Naive thymus-derived CD4-positive, alpha-beta T cell (primary cell): ENCODE measurements at regions not wholly inside any gene's neighbourhood (a gene's known extent, or its start where the extent isn't known, plus 50 kb on each side); places are given as distances from the start of the nearest gene placed in this dataset.

ENCODE experiments used
- ATAC-seq: fragments of 150-1000 bp; cut with Tn5 transposase; 2 replicates; pipeline ENCODE4 v1.10.0; 2021; ENCODE audit warnings: mild to moderate bottlenecking, moderate library complexity
- CTCF ChIA-PET: fragments of 350-600 bp; sonication (Branson Sonifier 250); formaldehyde crosslinking; loops from one replicate; lab custom pipeline; 2021; ENCODE audit warnings: antibody characterized with exemption; lab: Charles Lee
- POLR2A ChIA-PET: fragments of 350-600 bp; sonication (Branson Sonifier 250); formaldehyde crosslinking; loops from one replicate; lab custom pipeline; 2021; ENCODE audit warnings: antibody characterized with exemption, inconsistent platforms; lab: Charles Lee
- DNase-seq, 9 donors: peaks; one replicate each; pipeline versions ENCODE4 v3.0.0 to v3.0.0-alpha.2; 2020 to 2022; ENCODE audit warnings: mixed read lengths in 1 of 9
- H3K27ac ChIP-seq: one replicate; pipeline ENCODE4 v1.7.0; 2013; ENCODE audit warnings: mild to moderate bottlenecking, low read depth, low read length, moderate library complexity
- H3K27me3 ChIP-seq, 2 donors: one replicate each; pipeline ENCODE4 v1.7.0; 2013; ENCODE audit warnings: low read length in 2 of 2, mild to moderate bottlenecking in 2 of 2, moderate library complexity in 2 of 2; ENCODE audit not compliant: control insufficient read depth in 2 of 2, insufficient read depth in 2 of 2
- H3K36me3 ChIP-seq, 3 experiments: 1 replicate in 2 of 3; 2 replicates in 1 of 3; pipeline ENCODE4 v1.7.0; 2013; ENCODE audit warnings: low read length in 3 of 3, mild to moderate bottlenecking in 3 of 3, moderate library complexity in 1 of 3; ENCODE audit not compliant: insufficient read depth in 3 of 3, control insufficient read depth in 2 of 3
- H3K4me1 ChIP-seq, 2 donors: one replicate each; pipeline ENCODE4 v1.7.0; 2013; ENCODE audit warnings: low read length in 2 of 2, mild to moderate bottlenecking in 2 of 2, moderate library complexity in 1 of 2; ENCODE audit not compliant: control insufficient read depth in 2 of 2, insufficient read depth in 2 of 2
- H3K4me3 ChIP-seq: 2 replicates; pipeline ENCODE4 v1.7.0; 2013; ENCODE audit warnings: mild to moderate bottlenecking, low read length
- H3K9me3 ChIP-seq, 3 experiments: 1 replicate in 2 of 3; 2 replicates in 1 of 3; pipeline ENCODE4 v1.7.0; 2013; ENCODE audit warnings: low read length in 3 of 3; ENCODE audit not compliant: control insufficient read depth in 2 of 3
- H3K27ac Mint-ChIP-seq, 9 donors: one replicate each; pipeline ENCODE4 v1.8.0; 2020 to 2022; ENCODE audit warnings: mixed read lengths in 9 of 9, mild to moderate bottlenecking in 8 of 9, moderate library complexity in 5 of 9, inconsistent platforms in 2 of 9
- H3K27me3 Mint-ChIP-seq, 5 donors: one replicate each; pipeline ENCODE4 v1.8.0; 2021 to 2022; ENCODE audit warnings: mixed read lengths in 5 of 5, mild to moderate bottlenecking in 1 of 5
- H3K36me3 Mint-ChIP-seq, 5 donors: one replicate each; pipeline ENCODE4 v1.8.0; 2020 to 2022; ENCODE audit warnings: mixed read lengths in 5 of 5, mild to moderate bottlenecking in 3 of 5, inconsistent platforms in 1 of 5
- H3K4me1 Mint-ChIP-seq, 7 donors: one replicate each; pipeline ENCODE4 v1.8.0; 2020 to 2022; ENCODE audit warnings: mixed read lengths in 7 of 7, mild to moderate bottlenecking in 3 of 7, inconsistent platforms in 1 of 7
- H3K4me3 Mint-ChIP-seq, 10 donors: one replicate each; pipeline ENCODE4 v1.8.0; 2020 to 2022; ENCODE audit warnings: mild to moderate bottlenecking in 10 of 10, mixed read lengths in 10 of 10, moderate library complexity in 6 of 10, inconsistent platforms in 2 of 10
- H3K9me3 Mint-ChIP-seq, 11 donors: one replicate each; pipeline ENCODE4 v1.8.0; 2020 to 2022; ENCODE audit warnings: mixed read lengths in 11 of 11, mild to moderate bottlenecking in 4 of 11, inconsistent platforms in 1 of 11, moderate library complexity in 1 of 11
- intact Hi-C, 2 donors: fragments of 100-400 bp; cut with micrococcal nuclease; formaldehyde crosslinking; loops; one replicate each; pipeline ENCODE4 v1.15.1; 2023

GRCh38 chr11:80122211-80122610 lies 681.4 kb upstream of the TENM4 start:
- ATAC-seq, result no peak
- Histone ChIP-seq H3K27ac (no peak overlapping the region), H3K4me1 (no peaks in the 10 kb centered on the region), H3K36me3 (no peaks in the 10 kb centered on the region), H3K4me3 (no peak overlapping the region), H3K27me3 (no peaks in the 10 kb centered on the region), H3K9me3 (no peaks in the 10 kb centered on the region)
- peaks cover 0 to 23% (median 2%) of the 10 kb centered on the region in 11 donors for H3K9me3 Mint-ChIP-seq
- DNase-seq, result no peak
- intact Hi-C loops, result no loop called here
- no peaks in the 10 kb centered on the region for H3K36me3 Mint-ChIP-seq
- H3K27me3 Mint-ChIP-seq, result no peaks in the 10 kb centered on the region
- ChIA-PET POLR2A (no interaction called here), CTCF (no interaction called here)
- H3K4me3 Mint-ChIP-seq, result no peak overlapping the region
- H3K4me1 Mint-ChIP-seq, result no peaks in the 10 kb centered on the region
- H3K27ac Mint-ChIP-seq, result no peak overlapping the region

- intact Hi-C loops, result no loop called here
- CTCF ChIA-PET, result no interaction called here
- POLR2A ChIA-PET, result no interaction called here
Observed at GRCh38 chr11:80118073-80118472, 677.2 kb upstream of the TENM4 start.

GRCh38 chr11:80116796-80117195 lies 676.0 kb upstream of the TENM4 start:
- no peaks in the 10 kb centered on the region for H3K27me3 Mint-ChIP-seq
- CTCF ChIA-PET, result no interaction called here
- H3K4me3 ChIP-seq, result no peak overlapping the region

More at GRCh38 chr11:80118073-80118472, 677.2 kb upstream of the TENM4 start:
- Mint-ChIP-seq H3K27ac (no peak overlapping the region), H3K27me3 (no peaks in the 10 kb centered on the region), H3K36me3 (no peaks in the 10 kb centered on the region), H3K9me3 (peaks cover 0 to 19% (median 7%) of the 10 kb centered on the region in 11 donors), H3K4me1 (no peaks in the 10 kb centered on the region), H3K4me3 (no peak overlapping the region)
- Histone ChIP-seq H3K27me3 (no peaks in the 10 kb centered on the region), H3K4me3 (no peak overlapping the region), H3K27ac (no peak overlapping the region), H3K4me1 (no peaks in the 10 kb centered on the region), H3K36me3 (no peaks in the 10 kb centered on the region), H3K9me3 (no peaks in the 10 kb centered on the region)
- DNase-seq (no peak), ATAC-seq (no peak)

GRCh38 chr11:80109652-80110051 lies 668.8 kb upstream of the TENM4 start:
- H3K27ac Mint-ChIP-seq, result no peak overlapping the region
- no peak overlapping the region for H3K4me3 ChIP-seq
- ATAC-seq, result no peak
- no peaks in the 10 kb centered on the region for H3K9me3 ChIP-seq
- H3K27me3 ChIP-seq, result no peaks in the 10 kb centered on the region
- H3K9me3 Mint-ChIP-seq, result peaks cover 7 to 20% (median 13%) of the 10 kb centered on the region in 11 donors
- no peaks in the 10 kb centered on the region for H3K4me1 ChIP-seq
- no peak overlapping the region for H3K27ac ChIP-seq
- DNase-seq, result no peak
- no peaks in the 10 kb centered on the region for H3K36me3 ChIP-seq
- ChIA-PET CTCF (no interaction called here), POLR2A (no interaction called here)
- H3K36me3 Mint-ChIP-seq, result peaks cover 0 to 4% (median 0%) of the 10 kb centered on the region in 5 donors
- H3K27me3 Mint-ChIP-seq, result peaks cover 0 to 4% (median 0%) of the 10 kb centered on the region in 5 donors
- intact Hi-C loops, result no loop called here
- H3K4me3 Mint-ChIP-seq, result no peak overlapping the region
- no peaks in the 10 kb centered on the region for H3K4me1 Mint-ChIP-seq

More at GRCh38 chr11:80116796-80117195, 676.0 kb upstream of the TENM4 start:
- Histone ChIP-seq H3K27me3 (no peaks in the 10 kb centered on the region), H3K27ac (no peak overlapping the region), H3K4me1 (no peaks in the 10 kb centered on the region), H3K9me3 (no peaks in the 10 kb centered on the region), H3K36me3 (no peaks in the 10 kb centered on the region)
- Mint-ChIP-seq H3K36me3 (no peaks in the 10 kb centered on the region), H3K4me3 (no peak overlapping the region), H3K9me3 (peaks cover 0 to 20% (median 10%) of the 10 kb centered on the region in 11 donors), H3K4me1 (no peaks in the 10 kb centered on the region), H3K27ac (no peak overlapping the region)
- intact Hi-C loops, result no loop called here
- POLR2A ChIA-PET, result no interaction called here
- ATAC-seq (no peak), DNase-seq (no peak)

- ATAC-seq, result no peak
- Mint-ChIP-seq H3K27ac (no peak overlapping the region), H3K4me1 (no peaks in the 10 kb centered on the region), H3K36me3 (peaks cover 0 to 4% (median 0%) of the 10 kb centered on the region in 5 donors), H3K4me3 (no peak overlapping the region), H3K27me3 (peaks cover 0 to 4% (median 0%) of the 10 kb centered on the region in 5 donors), H3K9me3 (peaks cover 7 to 20% (median 13%) of the 10 kb centered on the region in 11 donors)
- H3K36me3 ChIP-seq, result no peaks in the 10 kb centered on the region
- intact Hi-C loops, result no loop called here
- CTCF ChIA-PET, result no interaction called here
- H3K4me3 ChIP-seq, result no peak overlapping the region
- no peaks in the 10 kb centered on the region for H3K27me3 ChIP-seq
- DNase-seq, result no peak
- H3K4me1 ChIP-seq, result no peaks in the 10 kb centered on the region
- H3K9me3 ChIP-seq, result no peaks in the 10 kb centered on the region
- POLR2A ChIA-PET, result no interaction called here
- H3K27ac ChIP-seq, result no peak overlapping the region
Observed at GRCh38 chr11:80109031-80109430, 668.2 kb upstream of the TENM4 start.

- no peaks in the 10 kb centered on the region for H3K27me3 ChIP-seq
- peaks cover 0 to 4% (median 0%) of the 10 kb centered on the region in 5 donors for H3K36me3 Mint-ChIP-seq
- ChIA-PET CTCF (no interaction called here), POLR2A (no interaction called here)
- no peak overlapping the region for H3K27ac Mint-ChIP-seq
- peaks cover 0 to 4% (median 0%) of the 10 kb centered on the region in 5 donors for H3K27me3 Mint-ChIP-seq
- no peak overlapping the region for H3K4me3 ChIP-seq
- no peaks in the 10 kb centered on the region for H3K36me3 ChIP-seq
- no peaks in the 10 kb centered on the region for H3K4me1 ChIP-seq
- peaks cover 5 to 22% (median 8%) of the 10 kb centered on the region in 11 donors for H3K9me3 Mint-ChIP-seq
- no peak for DNase-seq
- H3K4me1 Mint-ChIP-seq, result no peaks in the 10 kb centered on the region
- intact Hi-C loops, result no loop called here
- ATAC-seq, result no peak
- H3K4me3 Mint-ChIP-seq, result no peak overlapping the region
- H3K9me3 ChIP-seq, result no peaks in the 10 kb centered on the region
- H3K27ac ChIP-seq, result no peak overlapping the region
Observed at GRCh38 chr11:80107415-80107814, 666.6 kb upstream of the TENM4 start.

- H3K27ac ChIP-seq, result no peak overlapping the region
- ChIA-PET CTCF (interaction anchor here (0.9 kb wide), 1 partner anchor 10 kb away, joined by 3 read pairs; no protein-coding TSS in a partner anchor), POLR2A (no interaction called here)
- ATAC-seq (no peak), DNase-seq (no peak)
- Mint-ChIP-seq H3K4me3 (no peak overlapping the region), H3K4me1 (no peaks in the 10 kb centered on the region), H3K27ac (no peak overlapping the region), H3K36me3 (peaks cover 0 to 4% (median 0%) of the 10 kb centered on the region in 5 donors), H3K27me3 (peaks cover 0 to 4% (median 0%) of the 10 kb centered on the region in 5 donors), H3K9me3 (peaks cover 0 to 17% (median 6%) of the 10 kb centered on the region in 11 donors)
- H3K4me3 ChIP-seq, result no peak overlapping the region
- no peaks in the 10 kb centered on the region for H3K9me3 ChIP-seq
- intact Hi-C loops, result no loop called here
- no peaks in the 10 kb centered on the region for H3K36me3 ChIP-seq
- H3K4me1 ChIP-seq, result no peaks in the 10 kb centered on the region
- no peaks in the 10 kb centered on the region for H3K27me3 ChIP-seq
Observed at GRCh38 chr11:80104191-80104590, 663.4 kb upstream of the TENM4 start.
